NCI-H345 treated with DMSO at 0.1 percent for 48 hours (cell line): ENCODE measurements at regions not wholly inside any gene's neighbourhood (a gene's known extent, or its start where the extent isn't known, plus 50 kb on each side); places are given as distances from the start of the nearest gene placed in this dataset.
A peak's percentile ranks its signal among the peaks of the same experiment; 100 is the strongest.
"Not testable (repeated sequence)": the region's sequence is repeated elsewhere in the genome, so short reads cannot be mapped to it uniquely, and the experiment has no call there.

Experiments used
- DNase-seq: peaks from one replicate; lab custom pipeline; 2025; ENCODE audit not compliant: unreplicated experiment; lab: John Stamatoyannopoulos, UW

DNA sequence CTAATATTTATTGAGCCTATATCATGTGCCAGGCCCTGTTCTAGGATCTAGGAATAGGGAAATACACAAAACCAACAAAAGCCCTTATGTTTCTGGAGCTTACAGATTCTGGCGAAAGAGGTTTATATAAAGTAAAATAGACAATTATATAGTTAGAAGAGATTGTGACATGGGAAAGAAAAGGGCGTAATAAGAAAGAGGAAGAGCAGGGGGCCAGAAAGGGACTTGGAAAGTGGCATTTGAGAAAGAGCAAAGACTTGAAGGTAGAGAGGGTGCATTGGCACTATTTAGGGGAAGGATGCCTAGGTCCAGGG lies 322.5 kb upstream of the FAM78B start:
- DNase-seq = no peak

DNA sequence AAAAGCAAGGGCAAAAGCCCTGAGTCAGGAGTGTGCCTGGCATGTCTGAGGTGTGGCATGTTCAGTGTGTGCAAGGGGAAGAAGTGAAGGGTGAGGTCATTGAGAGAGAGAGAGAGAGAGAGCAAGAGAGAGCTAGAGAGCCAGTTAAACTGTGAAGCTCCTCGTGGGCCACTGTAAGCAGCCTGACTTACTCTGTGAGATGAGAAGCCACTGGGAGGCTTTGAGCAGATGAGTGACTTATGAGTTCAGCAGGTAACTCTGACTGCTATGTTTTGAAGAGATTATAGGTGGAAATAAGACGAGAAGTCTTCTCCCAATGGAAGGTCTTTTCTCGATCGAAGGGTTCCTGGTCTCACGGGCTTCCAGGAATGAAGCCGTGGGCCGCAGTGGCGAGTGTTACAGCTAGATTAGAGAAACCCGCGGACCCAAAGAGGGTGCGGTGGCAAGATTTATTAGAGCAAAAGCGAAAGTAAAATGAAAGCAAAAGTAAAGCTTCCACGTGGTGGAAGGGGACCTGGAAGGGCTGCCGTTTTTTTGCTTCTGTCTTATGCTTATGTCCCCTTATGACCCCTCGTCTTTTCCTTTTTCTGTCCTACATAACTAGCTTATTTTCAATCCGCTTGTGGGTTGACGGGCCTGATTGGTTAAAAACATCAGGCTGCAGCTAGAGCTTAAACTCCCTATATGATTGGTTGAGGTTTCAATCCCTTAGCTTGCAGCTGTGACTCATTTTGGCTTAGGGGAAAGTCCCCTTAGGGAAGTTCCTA lies 323.1 kb upstream of the FAM78B start:
- peak; percentile 11 for DNase-seq

DNA sequence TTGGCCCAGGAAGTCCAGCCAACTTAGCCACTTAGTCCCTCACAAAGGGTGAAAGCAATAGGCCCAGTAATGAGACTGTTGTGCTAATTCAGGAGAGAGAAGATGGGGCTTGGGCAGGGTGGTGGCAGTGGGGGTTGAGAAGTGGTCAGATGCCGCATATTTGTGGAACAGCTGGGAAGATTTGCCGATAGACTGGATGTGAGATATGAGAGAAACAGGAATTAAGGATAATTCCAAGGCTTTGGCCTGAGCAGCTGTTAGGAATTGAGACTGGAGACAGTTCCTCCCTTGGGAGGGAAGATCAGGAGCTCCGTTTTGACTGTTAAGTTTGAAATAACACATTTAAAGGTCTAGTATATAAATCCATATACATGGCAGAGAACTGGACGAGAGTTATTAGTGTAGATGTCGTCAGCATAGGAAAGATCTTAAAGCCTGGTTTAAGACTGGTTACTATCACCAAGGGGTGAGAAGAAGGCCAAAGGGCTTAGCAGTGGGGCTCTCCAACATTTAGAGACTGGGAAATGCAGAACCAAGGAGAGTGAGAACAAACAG lies 323.7 kb upstream of the FAM78B start:
- DNase-seq = no peak

DNA sequence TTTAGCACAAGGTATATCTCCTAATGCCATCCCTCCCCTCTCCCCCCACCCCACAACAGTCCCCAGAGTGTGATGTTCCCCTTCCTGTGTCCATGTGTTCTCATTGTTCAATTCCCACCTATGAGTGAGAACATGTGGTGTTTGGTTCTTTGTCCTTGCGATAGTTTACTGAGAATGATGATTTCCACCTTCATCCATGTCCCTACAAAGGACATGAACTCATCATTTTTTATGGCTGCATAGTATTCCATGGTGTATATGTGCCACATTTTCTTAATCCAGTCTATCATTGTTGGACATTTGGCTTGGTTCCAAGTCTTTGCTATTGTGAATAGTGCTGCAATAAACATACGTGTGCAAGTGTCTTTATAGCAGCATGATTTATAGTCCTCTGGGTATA lies 327.0 kb upstream of the FAM78B start:
- DNase-seq = not testable (repeated sequence)

GRCh38 chr1:166507347-166507746 lies 331.9 kb upstream of the POGK start:
- DNase-seq = no peak

GRCh38 chr1:166511761-166512160 lies 327.5 kb upstream of the POGK start:
- no peak for DNase-seq

DNA sequence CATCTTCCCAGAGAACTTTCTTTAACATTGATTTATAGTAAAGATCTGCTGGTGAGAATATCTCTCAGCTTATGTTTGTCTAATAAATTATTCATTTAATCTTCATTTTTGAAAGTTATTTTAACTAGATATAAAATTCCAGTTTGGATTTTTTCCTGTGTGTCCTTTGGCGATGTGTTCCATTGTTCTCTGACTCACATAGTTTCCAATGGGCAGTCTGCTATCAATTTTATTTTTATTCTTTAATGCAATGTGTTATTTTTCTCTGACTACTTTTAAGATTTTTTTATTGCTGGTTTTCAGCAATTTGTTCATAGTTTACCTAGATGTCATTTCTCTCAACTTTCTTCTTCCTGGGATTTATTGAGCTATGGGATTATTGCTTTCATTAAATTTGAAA lies 325.2 kb upstream of the POGK start:
- DNase-seq = no peak

DNA sequence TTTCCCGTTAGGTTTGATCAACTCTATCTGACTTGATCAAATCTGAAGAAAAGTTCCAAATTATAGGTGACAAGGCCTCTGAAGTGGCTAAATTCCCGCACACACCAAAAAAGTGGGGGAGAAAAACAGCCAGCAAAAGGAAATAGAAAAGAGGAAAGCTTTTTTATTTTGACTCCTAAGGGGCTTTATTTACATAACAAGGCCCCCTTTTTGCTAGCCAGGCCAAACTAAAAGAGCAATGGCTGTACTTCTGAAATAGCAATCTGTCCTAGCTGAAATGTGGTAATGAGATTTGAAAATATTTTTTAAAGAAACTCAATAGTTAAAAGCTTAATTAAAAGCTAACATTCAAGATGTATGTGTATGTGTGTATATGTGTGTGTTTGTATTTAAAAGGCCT lies 311.5 kb upstream of the POGK start:
- DNase-seq = no peak

- no peak for DNase-seq
Measured at GRCh38 chr1:166538646-166539045, 300.6 kb upstream of the POGK start.

DNA sequence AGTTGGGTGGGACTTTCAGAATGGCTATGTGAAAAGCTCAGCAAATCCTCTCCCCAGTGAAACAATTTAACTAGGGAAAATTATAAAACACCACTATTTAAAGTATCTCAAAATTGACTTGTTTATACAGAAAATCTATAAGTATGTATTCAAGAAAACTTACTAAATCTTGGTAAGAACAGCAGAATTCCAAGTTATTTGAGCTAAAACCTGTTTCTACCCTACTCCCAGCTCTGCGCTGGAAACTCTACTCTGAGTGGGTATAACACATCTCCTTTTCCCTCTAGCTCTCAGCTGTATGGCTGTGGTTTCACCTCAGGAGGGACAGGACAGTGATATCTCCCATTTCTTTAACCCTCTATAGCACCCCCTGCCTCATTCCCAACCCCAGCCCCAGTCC lies 295.2 kb upstream of the POGK start:
- no peak for DNase-seq

- DNase-seq = no peak
Measured at GRCh38 chr1:166544561-166544960, 294.7 kb upstream of the POGK start.

DNA sequence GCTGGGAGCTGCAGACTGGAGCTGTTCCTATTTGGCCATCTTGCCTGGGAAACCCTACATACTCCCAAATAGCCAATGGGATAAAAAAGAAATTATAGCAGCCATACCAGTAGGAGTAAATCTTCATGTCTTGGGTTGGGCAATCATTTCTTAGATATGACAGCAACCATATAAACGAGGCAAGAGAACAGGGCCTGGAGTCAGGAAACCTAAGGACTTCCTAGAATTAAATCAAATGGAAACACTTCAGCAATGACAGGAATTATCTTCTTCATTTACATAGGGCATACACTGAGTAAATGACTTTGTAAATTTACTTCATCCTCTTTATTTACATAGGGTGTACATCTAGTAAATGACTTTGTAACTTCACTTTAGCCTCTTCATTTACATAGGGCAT lies 286.6 kb upstream of the POGK start:
- no peak for DNase-seq

DNA sequence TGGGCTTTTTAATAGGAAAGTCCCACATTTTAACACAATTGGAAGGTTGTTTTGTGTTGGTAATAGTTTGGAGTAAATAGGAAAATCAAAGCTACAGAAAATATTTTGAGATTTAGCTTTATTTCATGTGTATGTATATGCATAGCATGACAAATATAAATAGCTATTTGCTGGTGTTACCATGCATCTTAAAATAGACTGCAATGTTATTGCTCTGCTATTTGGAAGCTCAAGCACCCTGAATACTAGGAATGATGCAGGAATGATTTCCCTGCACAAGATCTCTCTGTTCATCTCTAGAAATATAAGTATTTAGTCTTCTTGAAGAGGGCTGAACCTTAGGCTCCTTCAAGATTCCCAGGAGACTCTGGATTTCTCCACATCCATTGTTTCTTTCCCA lies 268.3 kb upstream of the POGK start:
- no peak for DNase-seq

DNA sequence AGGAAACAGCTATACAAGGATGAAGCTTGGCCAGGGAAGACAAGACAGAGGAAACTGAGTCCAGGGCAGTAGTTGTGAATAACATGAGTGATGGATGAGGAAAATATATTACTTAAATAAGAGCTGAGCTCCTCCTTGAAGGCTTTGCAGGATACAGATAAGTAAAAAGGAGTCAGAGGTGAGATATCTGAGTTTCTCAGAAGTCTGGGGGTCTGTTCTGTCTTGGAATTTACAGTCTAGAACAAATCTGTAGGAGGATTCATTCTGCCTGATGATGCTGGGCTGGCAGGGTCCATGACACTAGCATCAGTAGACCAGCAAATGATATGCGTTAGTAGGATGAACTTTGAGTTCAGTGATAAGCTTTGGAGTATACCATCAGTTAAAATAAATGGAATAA lies 266.1 kb upstream of the POGK start:
- no peak for DNase-seq

DNA sequence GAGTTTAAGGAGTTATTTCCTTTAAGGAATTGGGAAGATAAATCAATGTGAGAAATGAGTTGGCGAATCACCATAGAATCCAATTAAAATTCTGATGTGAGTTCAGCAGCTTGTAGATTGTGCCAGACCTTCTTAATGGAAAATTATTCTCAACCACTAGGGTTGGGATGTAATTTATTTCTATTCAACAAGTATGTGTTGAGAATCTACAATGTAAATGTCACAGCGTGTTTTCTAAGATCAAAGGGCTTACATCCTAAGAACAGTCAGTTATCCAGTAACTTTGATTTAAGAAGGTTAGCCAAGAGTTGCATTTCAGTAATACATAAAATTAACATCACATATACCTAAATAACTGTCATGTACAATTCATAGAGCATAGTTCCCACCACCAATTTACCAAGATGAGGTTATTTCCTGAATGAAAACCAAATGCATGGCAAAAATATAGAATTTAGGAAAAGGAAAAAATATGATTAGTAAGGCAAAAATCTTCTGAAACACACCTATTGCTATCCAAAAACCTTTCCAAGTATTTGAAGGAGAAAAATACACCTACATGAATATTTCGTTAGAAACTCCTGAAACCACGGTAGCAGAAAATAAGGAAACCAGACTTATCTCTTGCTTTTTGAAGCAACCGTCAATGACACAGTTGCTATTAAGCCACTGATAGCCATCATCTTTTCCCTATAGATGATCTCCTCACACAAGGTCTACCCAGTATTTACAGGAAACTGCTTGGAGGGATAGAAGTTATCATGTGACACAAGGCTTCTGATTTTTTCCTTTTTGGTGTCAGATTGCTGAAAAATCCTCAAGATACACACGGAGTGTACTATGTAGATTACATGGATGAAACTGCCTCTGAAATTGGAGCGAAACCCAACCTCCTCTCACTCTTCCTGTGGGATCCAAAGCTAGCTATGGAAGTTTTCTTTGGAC lies 259.4 kb upstream of the POGK start:
- DNase-seq = no peak

DNA sequence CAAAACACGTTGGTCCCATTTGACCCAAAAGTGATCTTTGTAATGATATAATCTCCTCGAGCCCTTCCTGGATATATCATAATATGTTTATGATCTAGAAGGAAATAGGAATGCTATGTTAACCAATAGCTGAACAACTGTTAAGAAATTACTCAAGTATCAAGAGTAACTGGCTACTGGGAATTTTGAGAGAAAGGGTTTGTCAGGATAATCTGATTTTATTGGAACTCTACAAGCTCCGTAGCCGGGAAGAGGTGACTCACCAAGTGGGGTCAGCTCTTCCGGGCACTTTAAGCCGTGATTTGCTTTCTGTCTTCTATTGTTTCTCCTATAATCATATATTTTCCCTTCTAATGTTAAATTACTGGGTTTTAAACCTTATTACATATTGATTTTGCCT lies 250.5 kb upstream of the POGK start:
- no peak for DNase-seq

GRCh38 chr1:166590161-166590560 lies 249.1 kb upstream of the POGK start:
- DNase-seq = no peak

DNA sequence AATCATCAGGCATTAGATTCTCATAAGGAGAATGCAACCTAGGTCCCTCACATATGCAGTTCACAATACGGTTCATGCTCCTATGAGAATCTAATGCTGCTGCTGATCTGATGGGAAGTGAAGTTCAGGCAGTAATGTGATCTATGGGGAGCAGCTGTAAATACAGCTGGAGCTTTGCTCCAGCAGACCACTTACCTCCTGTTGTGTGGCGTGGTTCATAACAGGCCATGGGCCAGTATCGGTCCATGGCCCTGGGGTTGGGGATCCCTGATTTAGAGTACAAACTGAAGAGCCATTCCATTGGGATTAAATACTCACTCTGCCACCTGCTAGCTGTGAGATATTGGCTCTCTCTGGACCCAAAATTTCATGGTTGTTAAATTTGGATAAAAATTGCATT lies 244.6 kb upstream of the POGK start:
- DNase-seq = no peak

- DNase-seq = no peak
Measured at GRCh38 chr1:166597516-166597915, 241.8 kb upstream of the POGK start.

DNA sequence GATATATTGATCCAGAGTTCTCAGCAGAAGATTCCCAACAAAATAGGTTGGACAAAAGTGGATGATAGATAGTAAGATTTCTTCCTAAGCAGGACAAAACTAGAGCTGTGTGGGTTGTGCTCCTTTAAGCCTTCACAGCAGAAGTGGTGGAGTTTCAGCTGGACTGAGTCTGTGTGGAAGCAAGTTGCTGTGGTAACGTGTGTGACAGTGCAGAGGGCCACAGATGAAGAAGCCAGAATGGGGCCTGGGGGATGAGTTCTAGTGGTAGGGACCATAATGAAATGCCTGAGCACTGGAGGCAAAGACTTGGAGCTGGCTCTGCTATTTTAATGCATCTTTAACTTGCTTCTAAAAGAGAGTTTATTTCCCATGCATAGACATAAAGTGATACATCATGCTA lies 238.7 kb upstream of the POGK start:
- DNase-seq = no peak

GRCh38 chr1:166601650-166602278 lies 237.5 kb upstream of the POGK start:
- DNase-seq = no peak

DNA sequence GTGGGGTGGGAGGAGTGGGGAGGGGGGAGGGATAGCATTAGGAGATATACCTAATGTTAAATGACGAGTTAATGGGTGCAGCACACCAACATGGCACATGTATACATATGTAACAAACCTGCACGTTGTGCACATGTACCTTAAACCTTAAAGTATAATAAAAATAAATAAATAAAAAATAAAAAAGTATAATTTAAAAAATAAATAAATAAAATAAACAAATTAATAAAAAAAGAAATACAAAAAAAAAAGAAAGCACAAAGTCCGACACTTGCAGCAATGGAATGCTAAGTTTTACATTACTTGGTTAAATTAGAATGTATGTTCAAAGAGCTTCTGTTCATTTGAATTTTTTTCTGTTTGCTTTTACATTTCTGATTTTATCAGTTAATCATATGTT lies 236.5 kb upstream of the POGK start:
- not testable (repeated sequence) for DNase-seq
